Calu3 (cell line): ENCODE measurements at regions not wholly inside any gene's neighbourhood (a gene's known extent, or its start where the extent isn't known, plus 50 kb on each side); places are given as distances from the start of the nearest gene placed in this dataset.

ENCODE experiments used
- BruUV-seq: library from RNA; stranded (reverse); fragments of 400-500 nt; replicated peaks from 2 replicates; lab custom pipeline; 2021; lab: Mats Ljungman, UMichigan
- CTCF ChIA-PET: fragments of 300-600 bp; sonication (Branson Sonifier 250); formaldehyde crosslinking; loops from one replicate; lab custom pipeline; 2022; ENCODE audit warnings: antibody characterized with exemption; lab: Charles Lee
- DNase-seq: peaks from one replicate; pipeline ENCODE4 v3.0.0; 2022
- H3K27ac Mint-ChIP-seq: one replicate; pipeline ENCODE4 v1.8.0; 2022; ENCODE audit warnings: mixed read lengths; ENCODE audit not compliant: unreplicated experiment
- H3K27me3 Mint-ChIP-seq: one replicate; pipeline ENCODE4 v1.8.0; 2022; ENCODE audit warnings: mixed read lengths; ENCODE audit not compliant: unreplicated experiment
- H3K36me3 Mint-ChIP-seq: one replicate; pipeline ENCODE4 v1.8.0; 2022; ENCODE audit warnings: mild to moderate bottlenecking, moderate library complexity, mixed read lengths; ENCODE audit not compliant: insufficient read depth, unreplicated experiment
- H3K4me1 Mint-ChIP-seq: one replicate; pipeline ENCODE4 v1.8.0; 2022; ENCODE audit warnings: mild to moderate bottlenecking, low read depth, mixed read lengths; ENCODE audit not compliant: unreplicated experiment
- H3K4me3 Mint-ChIP-seq: one replicate; pipeline ENCODE4 v1.8.0; 2022; ENCODE audit warnings: mild to moderate bottlenecking, low read depth, moderate library complexity, mixed read lengths; ENCODE audit not compliant: unreplicated experiment
- H3K9me3 Mint-ChIP-seq: one replicate; pipeline ENCODE4 v1.8.0; 2022; ENCODE audit warnings: low read depth, mixed read lengths; ENCODE audit not compliant: unreplicated experiment
- CTCF ChIP-seq: fragments of 200-600 bp; IDR thresholded peaks from one replicate; pipeline ENCODE4 v1.8.0; 2022; ENCODE audit warnings: antibody characterized with exemption; ENCODE audit not compliant: unreplicated experiment
- intact Hi-C: fragments of 100-400 bp; cut with micrococcal nuclease; formaldehyde crosslinking; loops from one replicate; pipeline ENCODE4 v1.10.0; 2022; ENCODE audit not compliant: unreplicated experiment

- Mint-ChIP-seq H3K9me3 (no peaks in the 10 kb centered on the region), H3K27me3 (no peaks in the 10 kb centered on the region), H3K4me1 (no peaks in the 10 kb centered on the region), H3K27ac (no peak overlapping the region), H3K36me3 (no peaks in the 10 kb centered on the region), H3K4me3 (no peak overlapping the region)
- intact Hi-C loops = no loop called here
- DNase-seq = no peak
- no peak for TF ChIP-seq CTCF
- BruUV-seq = no TSS peak
- CTCF ChIA-PET = no interaction called here
Observed at GRCh38 chr11:21769188-21769587, 423.7 kb upstream of the ANO5 start.

GRCh38 chr11:21771097-21771496 is 421.8 kb upstream of the ANO5 start:
- no peak for DNase-seq
- Mint-ChIP-seq H3K4me1 (no peaks in the 10 kb centered on the region), H3K27ac (no peak overlapping the region), H3K9me3 (no peaks in the 10 kb centered on the region), H3K36me3 (no peaks in the 10 kb centered on the region), H3K4me3 (no peak overlapping the region), H3K27me3 (no peaks in the 10 kb centered on the region)
- no peak for TF ChIP-seq CTCF
- CTCF ChIA-PET = no interaction called here
- BruUV-seq = no TSS peak
- intact Hi-C loops = no loop called here

DNA sequence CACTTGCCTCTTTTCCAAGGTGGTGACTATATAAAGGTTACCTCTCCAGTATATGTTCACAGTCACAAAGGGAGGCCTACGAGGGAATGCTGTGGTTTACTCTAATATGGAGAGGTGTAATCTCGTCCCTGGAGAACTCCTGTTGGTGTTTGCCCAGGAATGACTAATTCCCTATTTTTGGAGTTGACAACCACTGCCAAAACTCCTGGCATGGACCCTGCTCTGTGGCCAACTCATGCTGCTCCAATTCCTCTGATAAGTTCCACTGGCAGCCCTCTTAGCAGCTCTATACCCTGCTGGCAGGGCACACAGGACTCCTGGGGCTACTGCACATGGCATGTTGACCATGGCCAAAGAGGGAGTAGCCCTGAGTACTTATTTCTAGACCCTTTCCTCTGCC is 418.7 kb upstream of the ANO5 start:
- H3K27ac Mint-ChIP-seq = no peak overlapping the region
- no peak overlapping the region for H3K4me3 Mint-ChIP-seq
- H3K4me1 Mint-ChIP-seq = no peaks in the 10 kb centered on the region
- DNase-seq = no peak
- TF ChIP-seq CTCF = no peak
- H3K27me3 Mint-ChIP-seq = no peaks in the 10 kb centered on the region
- no peaks in the 10 kb centered on the region for H3K9me3 Mint-ChIP-seq
- H3K36me3 Mint-ChIP-seq = no peaks in the 10 kb centered on the region
- CTCF ChIA-PET = no interaction called here
- no TSS peak for BruUV-seq
- intact Hi-C loops = no loop called here

GRCh38 chr11:21775911-21776310 is 417.0 kb upstream of the ANO5 start:
- H3K9me3 Mint-ChIP-seq = no peaks in the 10 kb centered on the region
- H3K27me3 Mint-ChIP-seq = no peaks in the 10 kb centered on the region

More at GRCh38 chr11:21775911-21776310, 417.0 kb upstream of the ANO5 start:
- Mint-ChIP-seq H3K36me3 (no peaks in the 10 kb centered on the region), H3K4me3 (no peak overlapping the region), H3K4me1 (no peaks in the 10 kb centered on the region), H3K27ac (no peak overlapping the region)
- no peak for DNase-seq
- no peak for TF ChIP-seq CTCF
- intact Hi-C loops = no loop called here
- CTCF ChIA-PET = no interaction called here
- no TSS peak for BruUV-seq
